ENCODE measurements at regions not wholly inside any gene's neighbourhood (a gene's known extent, or its start where the extent isn't known, plus 50 kb on each side); places are given as distances from the start of the nearest gene placed in this dataset.
"Not testable (repeated sequence)": the region's sequence is repeated elsewhere in the genome, so short reads cannot be mapped to it uniquely, and the experiment has no call there.

GRCh38 chr6:169095153-169095552, 158.5 kb downstream of the THBS2 start:
- Histone ChIP-seq H3K9me3 (no peaks in the 10 kb centered on the region), H3K4me3 (no peak overlapping the region), H3K4me1 (replicated peaks) (no peaks in the 10 kb centered on the region), H3K36me3 (no peaks in the 10 kb centered on the region), H3K27me3 (replicated peaks; ENCODE audit: insufficient read depth) (no peaks in the 10 kb centered on the region), H3K27ac (no peak overlapping the region)
- intact Hi-C loops (cut with DNase I) = no loop called here
- WGBS = 90% methylated on average over 12 of the region's 12 CpGs
- DNase-seq (ENCODE audit: low spot score) = no peak
- TF ChIP-seq, protein P1, sequence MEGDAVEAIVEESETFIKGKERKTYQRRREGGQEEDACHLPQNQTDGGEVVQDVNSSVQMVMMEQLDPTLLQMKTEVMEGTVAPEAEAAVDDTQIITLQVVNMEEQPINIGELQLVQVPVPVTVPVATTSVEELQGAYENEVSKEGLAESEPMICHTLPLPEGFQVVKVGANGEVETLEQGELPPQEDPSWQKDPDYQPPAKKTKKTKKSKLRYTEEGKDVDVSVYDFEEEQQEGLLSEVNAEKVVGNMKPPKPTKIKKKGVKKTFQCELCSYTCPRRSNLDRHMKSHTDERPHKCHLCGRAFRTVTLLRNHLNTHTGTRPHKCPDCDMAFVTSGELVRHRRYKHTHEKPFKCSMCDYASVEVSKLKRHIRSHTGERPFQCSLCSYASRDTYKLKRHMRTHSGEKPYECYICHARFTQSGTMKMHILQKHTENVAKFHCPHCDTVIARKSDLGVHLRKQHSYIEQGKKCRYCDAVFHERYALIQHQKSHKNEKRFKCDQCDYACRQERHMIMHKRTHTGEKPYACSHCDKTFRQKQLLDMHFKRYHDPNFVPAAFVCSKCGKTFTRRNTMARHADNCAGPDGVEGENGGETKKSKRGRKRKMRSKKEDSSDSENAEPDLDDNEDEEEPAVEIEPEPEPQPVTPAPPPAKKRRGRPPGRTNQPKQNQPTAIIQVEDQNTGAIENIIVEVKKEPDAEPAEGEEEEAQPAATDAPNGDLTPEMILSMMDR (IDR thresholded peaks at IDR 0.05) = no peak
- TF ChIP-seq POLR2A (IDR thresholded peaks at IDR 0.05) (no peak), POLR2AphosphoS5 (IDR thresholded peaks at IDR 0.05) (no peak)

DNA sequence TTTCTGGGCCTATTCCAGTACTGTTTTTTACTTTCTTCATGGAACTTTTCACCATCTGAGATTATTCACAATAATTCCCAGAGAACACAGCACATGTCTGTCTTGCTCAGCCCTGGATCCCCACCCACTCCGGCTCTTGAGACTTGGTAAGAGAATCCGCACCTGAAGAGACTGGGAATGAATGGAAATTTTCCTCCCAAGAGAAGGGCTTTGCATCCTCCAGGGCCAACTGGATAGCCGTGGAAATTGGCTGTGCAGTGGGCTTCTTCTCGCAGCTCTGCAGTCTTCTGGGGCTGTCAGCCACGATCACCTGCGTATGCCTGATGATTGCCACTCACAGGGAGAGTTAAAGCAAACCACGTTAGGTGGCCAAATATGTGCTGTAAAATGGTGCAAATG, 159.1 kb downstream of the THBS2 start:
- Histone ChIP-seq H3K27me3 (replicated peaks; ENCODE audit: insufficient read depth) (no peaks in the 10 kb centered on the region), H3K9me3 (no peaks in the 10 kb centered on the region), H3K36me3 (no peaks in the 10 kb centered on the region), H3K4me1 (replicated peaks) (no peaks in the 10 kb centered on the region), H3K27ac (no peak overlapping the region), H3K4me3 (no peak overlapping the region)
- WGBS = 90% methylated on average over 7 of the region's 7 CpGs
- intact Hi-C loops (cut with DNase I) = no loop called here
- DNase-seq (ENCODE audit: low spot score) = no peak
- TF ChIP-seq POLR2AphosphoS5 (IDR thresholded peaks at IDR 0.05) (no peak), POLR2A (IDR thresholded peaks at IDR 0.05) (no peak)
- TF ChIP-seq, protein P1 (IDR thresholded peaks at IDR 0.05) = no peak

GRCh38 chr6:169093770-169094551, 159.7 kb downstream of the THBS2 start:
- no peak for DNase-seq (ENCODE audit: low spot score)
- Histone ChIP-seq H3K4me1 (replicated peaks) (no peaks in the 10 kb centered on the region), H3K4me3 (no peak overlapping the region), H3K27ac (no peak overlapping the region), H3K9me3 (no peaks in the 10 kb centered on the region), H3K27me3 (replicated peaks; ENCODE audit: insufficient read depth) (no peaks in the 10 kb centered on the region), H3K36me3 (no peaks in the 10 kb centered on the region)
- 60% methylated on average over 16 of the region's 16 CpGs for WGBS
- TF ChIP-seq POLR2AphosphoS5 (IDR thresholded peaks at IDR 0.05) (no peak), POLR2A (IDR thresholded peaks at IDR 0.05) (no peak)
- TF ChIP-seq, protein P1 (IDR thresholded peaks at IDR 0.05) = no peak
- intact Hi-C loops (cut with DNase I) = no loop called here

DNA sequence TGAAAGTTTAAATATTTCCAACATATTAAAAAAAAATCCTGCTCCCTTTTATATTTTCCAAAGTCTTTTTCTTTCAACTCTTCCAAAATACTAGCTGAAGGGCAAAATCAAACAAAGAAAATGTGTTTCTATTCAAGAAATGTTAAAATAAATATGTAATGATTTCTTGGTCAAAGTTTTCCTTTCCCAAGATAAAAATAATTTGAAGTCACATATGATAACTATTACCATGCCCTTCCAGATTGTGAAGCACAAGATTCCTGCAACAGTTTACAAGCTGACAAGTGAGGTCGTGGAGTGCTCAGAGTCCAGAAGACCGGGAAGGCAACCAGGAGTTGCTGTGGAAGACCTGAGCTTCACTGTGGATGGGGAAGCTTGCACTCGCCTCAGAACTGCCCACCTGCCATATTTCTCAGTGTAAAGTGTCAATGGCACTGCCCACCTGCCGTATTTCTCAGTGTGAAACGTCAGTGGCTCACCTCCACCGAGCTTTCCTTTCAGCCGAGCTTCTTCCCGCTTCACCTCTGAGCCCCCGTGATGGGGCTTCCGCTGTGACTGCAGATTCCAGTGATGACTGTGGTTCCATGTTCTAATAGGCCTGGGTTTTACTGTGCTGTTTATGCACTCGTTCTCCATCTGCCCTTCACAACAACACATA, 160.5 kb downstream of the THBS2 start:
- H3K4me3 ChIP-seq = no peak overlapping the region
- TF ChIP-seq POLR2AphosphoS5 (IDR thresholded peaks at IDR 0.05) (no peak), POLR2A (IDR thresholded peaks at IDR 0.05) (no peak)
- TF ChIP-seq, protein P1 (IDR thresholded peaks at IDR 0.05) = no peak
- H3K27me3 ChIP-seq (replicated peaks; ENCODE audit: insufficient read depth) = no peaks in the 10 kb centered on the region
- no peak for DNase-seq (ENCODE audit: low spot score)
- H3K36me3 ChIP-seq = no peaks in the 10 kb centered on the region
- no peak overlapping the region for H3K27ac ChIP-seq
- H3K4me1 ChIP-seq (replicated peaks) = no peaks in the 10 kb centered on the region
- WGBS = 75% methylated on average over 11 of the region's 11 CpGs
- no peaks in the 10 kb centered on the region for H3K9me3 ChIP-seq
- intact Hi-C loops (cut with DNase I) = no loop called here

DNA sequence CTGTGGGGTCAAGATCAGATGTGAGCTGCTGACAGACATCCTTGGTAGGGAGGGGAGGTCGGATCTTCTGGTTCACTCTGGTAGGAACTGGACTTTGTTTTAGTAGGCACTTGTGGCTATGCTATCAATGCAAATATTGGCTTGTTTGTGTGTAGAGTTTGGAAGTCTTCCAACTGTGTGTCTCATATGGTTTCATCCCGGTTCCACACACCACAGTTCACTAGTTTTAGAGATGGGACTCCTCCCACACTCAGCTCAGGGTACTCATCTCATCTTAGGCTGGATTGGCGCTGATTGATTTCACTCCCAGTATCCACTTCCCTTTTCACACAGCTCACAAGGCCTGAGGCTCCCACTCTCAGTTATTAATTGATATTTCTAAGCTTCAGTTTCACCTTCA, 161.3 kb downstream of the THBS2 start:
- Histone ChIP-seq H3K9me3 (no peaks in the 10 kb centered on the region), H3K27me3 (replicated peaks; ENCODE audit: insufficient read depth) (no peaks in the 10 kb centered on the region), H3K27ac (no peak overlapping the region), H3K36me3 (no peaks in the 10 kb centered on the region), H3K4me3 (no peak overlapping the region), H3K4me1 (replicated peaks) (no peaks in the 10 kb centered on the region)
- WGBS = 62% methylated on average over 3 of the region's 3 CpGs
- intact Hi-C loops (cut with DNase I) = no loop called here
- no peak for TF ChIP-seq POLR2A (IDR thresholded peaks at IDR 0.05)
- DNase-seq (ENCODE audit: low spot score) = no peak

GRCh38 chr6:169090514-169091127, 163.0 kb downstream of the THBS2 start:
- WGBS = 73% methylated on average over 2 of the region's 2 CpGs
- H3K27me3 ChIP-seq (replicated peaks; ENCODE audit: insufficient read depth); H3K4me3 ChIP-seq; DNase-seq (ENCODE audit: low spot score); H3K4me1 ChIP-seq (replicated peaks); H3K9me3 ChIP-seq; H3K27ac ChIP-seq; intact Hi-C loops (cut with DNase I); H3K36me3 ChIP-seq: not testable (repeated sequence)
